Duodenal mucosa (tissue), 2 donors: ENCODE measurements at regions not wholly inside any gene's neighbourhood (a gene's known extent, or its start where the extent isn't known, plus 50 kb on each side); places are given as distances from the start of the nearest gene placed in this dataset.

ENCODE experiments used
- H3K27ac ChIP-seq: one replicate; pipeline ENCODE4 v1.7.0; 2013; ENCODE audit warnings: low read depth, low read length
- H3K27me3 ChIP-seq, 2 donors: one replicate each; pipeline ENCODE4 v1.7.0; 2013; ENCODE audit warnings: low read length in 2 of 2, control low read depth in 1 of 2; ENCODE audit not compliant: insufficient read depth in 2 of 2, control insufficient read depth in 1 of 2
- H3K36me3 ChIP-seq, 2 donors: one replicate each; pipeline ENCODE4 v1.7.0; 2013; ENCODE audit warnings: low read length in 2 of 2, control low read depth in 1 of 2; ENCODE audit not compliant: insufficient read depth in 2 of 2, control insufficient read depth in 1 of 2
- H3K4me1 ChIP-seq, 2 donors: one replicate each; pipeline ENCODE4 v1.7.0; 2013; ENCODE audit warnings: low read length in 2 of 2, control low read depth in 1 of 2; ENCODE audit not compliant: insufficient read depth in 2 of 2, control insufficient read depth in 1 of 2
- H3K4me3 ChIP-seq, 2 donors: one replicate each; pipeline ENCODE4 v1.7.0; 2013; ENCODE audit warnings: low read length in 2 of 2, low read depth in 1 of 2
- H3K9ac ChIP-seq, 2 donors: one replicate each; pipeline ENCODE4 v1.7.0; 2013; ENCODE audit warnings: low read length in 2 of 2, low read depth in 1 of 2
- H3K9me3 ChIP-seq, 2 donors: one replicate each; pipeline ENCODE4 v1.7.0; 2013; ENCODE audit warnings: low read length in 2 of 2, control low read depth in 1 of 2; ENCODE audit not compliant: control insufficient read depth in 1 of 2

DNA sequence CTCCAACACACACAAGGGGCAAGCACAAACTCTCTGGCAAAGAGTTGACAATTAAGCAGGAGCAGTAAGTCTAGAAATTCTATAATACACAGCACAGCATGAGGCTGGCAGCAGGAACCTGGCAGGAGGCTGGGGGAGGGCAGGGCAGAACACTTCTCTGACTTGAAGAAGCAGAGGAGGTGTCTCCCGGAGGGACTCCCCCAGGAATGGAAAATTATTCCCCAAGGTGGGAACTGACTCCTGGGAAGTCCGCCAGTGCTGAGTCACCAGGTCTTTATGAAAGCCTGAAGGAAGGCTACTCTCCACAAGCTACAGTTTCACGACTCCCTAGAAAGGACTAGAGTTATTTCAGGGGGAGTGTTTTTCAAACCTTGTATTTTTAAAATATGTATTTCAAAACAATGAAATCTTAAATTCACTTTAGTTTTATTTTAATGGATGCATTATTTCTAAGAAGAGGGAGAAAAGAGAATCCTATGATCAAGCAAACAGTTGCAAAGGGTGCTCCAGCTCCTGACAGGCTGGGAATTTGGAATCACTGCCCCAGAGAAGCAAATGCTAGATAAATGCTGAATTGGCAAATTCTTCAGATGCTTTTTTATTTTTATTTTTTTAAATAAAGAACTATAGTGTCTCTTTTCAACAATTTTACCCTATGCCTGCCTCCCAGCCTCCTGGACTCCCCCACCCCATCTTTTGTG, 192.8 kb downstream of the LY86 start:
- H3K36me3 ChIP-seq: no peaks in the 10 kb centered on the region
- H3K9ac ChIP-seq: no peak overlapping the region
- H3K27me3 ChIP-seq: no peaks in the 10 kb centered on the region
- no peaks in the 10 kb centered on the region for H3K4me1 ChIP-seq
- H3K27ac ChIP-seq: no peak overlapping the region
- H3K9me3 ChIP-seq: no peaks in the 10 kb centered on the region
- no peak overlapping the region for H3K4me3 ChIP-seq

DNA sequence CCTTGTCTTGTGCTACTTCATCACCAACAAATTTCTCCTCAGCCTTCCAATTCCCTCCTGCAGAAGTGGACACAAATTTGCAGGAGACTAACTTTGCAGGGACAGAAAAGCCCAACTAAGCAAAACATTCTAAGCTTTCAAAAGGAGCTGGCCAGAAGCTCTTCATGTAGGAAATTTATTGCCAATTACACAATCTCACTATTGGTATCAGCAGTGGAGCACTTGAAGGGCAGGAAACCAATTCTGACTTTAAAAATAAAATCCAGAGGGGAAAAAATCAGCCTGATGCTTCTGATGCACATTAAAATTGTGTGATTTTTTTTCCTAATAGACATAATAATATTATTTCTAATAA, 193.3 kb downstream of the LY86 start:
- Histone ChIP-seq H3K4me1 (no peaks in the 10 kb centered on the region), H3K9me3 (no peaks in the 10 kb centered on the region), H3K36me3 (no peaks in the 10 kb centered on the region), H3K27ac (no peak overlapping the region), H3K9ac (no peak overlapping the region), H3K4me3 (no peak overlapping the region), H3K27me3 (no peaks in the 10 kb centered on the region)

DNA sequence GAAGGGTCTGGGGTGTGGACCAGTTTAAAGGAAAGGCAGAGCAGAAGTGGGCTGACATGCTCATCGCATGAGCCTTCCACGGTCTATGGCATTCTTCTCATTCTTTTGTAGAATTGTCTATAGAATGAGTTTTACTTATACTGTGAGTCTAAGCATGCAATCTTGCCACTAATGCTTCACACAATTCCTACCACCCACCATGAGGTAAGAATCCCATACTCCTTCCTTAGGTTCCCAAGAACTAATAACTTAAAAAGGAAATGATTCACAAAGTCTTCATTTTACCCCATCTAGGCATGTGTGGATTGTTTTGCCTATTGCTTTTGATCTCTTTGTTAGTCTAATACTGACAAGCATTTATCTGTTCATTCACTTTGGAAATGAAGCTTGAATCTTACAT, 195.2 kb downstream of the LY86 start:
- no peak overlapping the region for H3K9ac ChIP-seq
- no peaks in the 10 kb centered on the region for H3K4me1 ChIP-seq

DNA sequence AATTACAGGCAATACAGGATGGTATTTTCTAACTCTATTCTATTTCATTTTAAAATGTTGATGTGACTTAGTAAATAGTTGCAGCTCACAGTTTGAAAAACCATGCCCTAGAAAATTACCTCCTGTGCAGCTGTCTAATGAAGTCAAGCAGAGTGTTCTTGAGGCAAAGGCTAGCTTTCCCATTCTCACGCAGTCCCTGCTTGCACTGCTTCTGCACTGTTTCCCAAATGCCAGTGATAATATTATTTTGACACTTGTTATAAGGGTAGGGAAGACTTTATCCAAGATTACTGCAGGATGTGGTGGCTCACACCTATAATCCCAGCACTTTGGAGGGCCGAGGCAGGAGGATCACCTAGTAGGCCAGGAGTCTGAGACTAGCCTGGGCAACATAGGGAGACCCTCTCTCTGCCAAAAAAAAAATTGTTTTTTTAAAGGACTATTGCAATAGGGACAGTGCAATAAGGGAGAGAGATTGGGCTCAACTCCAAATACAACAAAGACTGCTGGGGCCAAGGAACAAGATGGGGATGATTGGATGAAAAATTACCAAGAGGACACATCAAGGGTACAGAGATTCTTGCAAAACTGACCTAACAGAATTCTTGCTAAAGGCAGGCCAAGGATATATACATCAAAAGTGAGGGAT, 196.1 kb downstream of the LY86 start:
- no peaks in the 10 kb centered on the region for H3K4me1 ChIP-seq
- no peak overlapping the region for H3K27ac ChIP-seq
- no peak overlapping the region for H3K4me3 ChIP-seq
- H3K9me3 ChIP-seq: no peaks in the 10 kb centered on the region
- no peaks in the 10 kb centered on the region for H3K36me3 ChIP-seq
- no peak overlapping the region for H3K9ac ChIP-seq
- no peaks in the 10 kb centered on the region for H3K27me3 ChIP-seq

More for the DNA sequence above, 195.2 kb downstream of the LY86 start:
- H3K9me3 ChIP-seq: no peaks in the 10 kb centered on the region
- no peak overlapping the region for H3K27ac ChIP-seq
- no peak overlapping the region for H3K4me3 ChIP-seq
- no peaks in the 10 kb centered on the region for H3K36me3 ChIP-seq
- no peaks in the 10 kb centered on the region for H3K27me3 ChIP-seq

DNA sequence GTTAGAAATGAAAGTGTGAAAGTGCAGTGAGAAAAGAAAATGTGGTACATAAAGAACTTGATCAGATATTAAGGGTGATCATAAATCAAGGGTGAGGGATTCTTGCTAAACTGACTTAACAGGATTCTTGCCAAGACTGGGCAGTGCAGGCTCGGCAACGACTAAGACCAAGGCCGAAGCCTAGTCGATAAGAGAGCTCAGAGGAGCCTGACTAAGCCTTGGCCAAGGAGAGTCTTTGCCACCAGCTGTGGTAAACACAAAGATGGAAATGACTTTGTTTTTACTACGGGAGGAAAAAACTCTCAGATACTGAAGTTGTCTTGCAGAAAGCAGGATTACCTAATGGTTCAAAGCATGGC, 196.6 kb downstream of the LY86 start:
- Histone ChIP-seq H3K27ac (no peak overlapping the region), H3K9ac (no peak overlapping the region), H3K9me3 (no peaks in the 10 kb centered on the region), H3K4me3 (no peak overlapping the region), H3K27me3 (no peaks in the 10 kb centered on the region), H3K4me1 (no peaks in the 10 kb centered on the region), H3K36me3 (no peaks in the 10 kb centered on the region)

DNA sequence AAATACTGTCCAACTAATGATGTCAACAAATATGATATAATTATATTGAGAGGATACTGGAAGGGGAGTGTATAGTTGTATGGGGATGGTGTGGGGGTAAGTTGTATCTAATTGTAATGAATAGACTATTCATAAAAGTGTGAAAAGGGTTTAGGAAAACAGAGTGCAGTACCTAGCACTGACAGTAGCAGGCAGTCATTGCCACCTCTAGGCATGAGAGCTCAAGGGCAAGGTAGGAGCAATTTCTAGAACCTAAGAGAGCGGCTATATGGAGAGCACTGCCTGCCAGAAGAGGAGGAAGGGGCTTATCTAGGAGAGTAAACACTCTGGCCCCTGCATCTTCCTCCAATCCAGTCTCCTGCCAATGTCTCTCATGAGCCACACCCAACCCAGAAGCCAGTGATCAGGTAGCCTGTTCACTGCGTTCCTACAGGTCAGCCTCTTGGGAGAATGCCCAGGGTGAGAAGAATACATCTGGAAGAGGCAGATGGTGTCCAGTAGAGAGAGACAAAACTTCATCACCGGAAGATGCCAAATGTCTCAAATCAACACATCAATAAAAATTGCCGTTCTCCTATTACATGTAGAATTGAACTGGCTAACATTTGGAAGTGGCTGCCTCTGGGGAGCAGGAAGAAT, 200.0 kb downstream of the LY86 start:
- no peaks in the 10 kb centered on the region for H3K27me3 ChIP-seq
- H3K9me3 ChIP-seq: no peaks in the 10 kb centered on the region
- H3K4me1 ChIP-seq: no peaks in the 10 kb centered on the region
- no peak overlapping the region for H3K27ac ChIP-seq
- no peaks in the 10 kb centered on the region for H3K36me3 ChIP-seq
- H3K4me3 ChIP-seq: no peak overlapping the region
- H3K9ac ChIP-seq: no peak overlapping the region

DNA sequence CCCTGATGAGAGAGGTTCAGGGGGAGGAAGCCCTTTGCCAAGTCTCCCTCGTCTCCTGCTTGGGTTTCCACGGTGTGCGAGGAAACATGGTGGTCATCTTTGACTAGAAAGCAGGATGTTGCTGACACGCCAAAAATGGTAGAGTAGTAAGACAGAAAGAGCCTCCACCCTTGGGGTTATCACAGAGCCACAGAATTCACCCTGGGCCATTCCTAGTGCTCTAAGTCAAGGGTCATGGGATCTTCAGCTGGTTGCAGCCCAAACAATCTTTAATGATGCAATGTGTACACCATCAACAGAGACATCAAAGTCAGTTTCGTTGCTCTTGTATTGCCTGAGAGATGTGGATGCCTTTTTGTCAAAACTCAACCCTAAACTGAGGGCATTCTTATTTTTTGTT, 201.9 kb downstream of the LY86 start:
- H3K4me3 ChIP-seq: no peak overlapping the region

DNA sequence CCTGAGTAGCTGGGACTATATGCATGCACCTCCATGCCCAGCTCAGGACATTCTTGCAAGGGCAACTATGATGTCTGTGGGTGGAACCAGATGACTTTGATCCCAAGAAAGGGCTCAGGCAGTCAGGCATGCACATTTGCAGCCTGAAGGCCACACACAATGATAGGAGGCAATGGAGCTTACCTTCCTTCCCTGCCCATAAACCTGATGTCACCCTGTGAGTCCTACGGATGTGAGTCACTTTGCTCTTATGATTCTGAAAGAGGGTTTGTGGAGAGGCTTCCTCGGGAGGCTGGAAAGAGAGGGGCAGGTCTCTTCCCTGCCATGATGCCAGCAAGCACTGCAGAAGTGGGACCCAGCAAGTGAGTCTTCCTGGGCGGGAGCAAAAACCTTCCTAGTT, 202.4 kb downstream of the LY86 start:
- H3K4me1 ChIP-seq: no peaks in the 10 kb centered on the region
- no peaks in the 10 kb centered on the region for H3K9me3 ChIP-seq
- no peaks in the 10 kb centered on the region for H3K27me3 ChIP-seq
- H3K4me3 ChIP-seq: no peak overlapping the region
- H3K27ac ChIP-seq: no peak overlapping the region
- H3K9ac ChIP-seq: no peak overlapping the region
- no peaks in the 10 kb centered on the region for H3K36me3 ChIP-seq

More for the DNA sequence above, 201.9 kb downstream of the LY86 start:
- Histone ChIP-seq H3K27me3 (no peaks in the 10 kb centered on the region), H3K27ac (no peak overlapping the region), H3K9me3 (no peaks in the 10 kb centered on the region), H3K36me3 (no peaks in the 10 kb centered on the region), H3K9ac (no peak overlapping the region), H3K4me1 (no peaks in the 10 kb centered on the region)

DNA sequence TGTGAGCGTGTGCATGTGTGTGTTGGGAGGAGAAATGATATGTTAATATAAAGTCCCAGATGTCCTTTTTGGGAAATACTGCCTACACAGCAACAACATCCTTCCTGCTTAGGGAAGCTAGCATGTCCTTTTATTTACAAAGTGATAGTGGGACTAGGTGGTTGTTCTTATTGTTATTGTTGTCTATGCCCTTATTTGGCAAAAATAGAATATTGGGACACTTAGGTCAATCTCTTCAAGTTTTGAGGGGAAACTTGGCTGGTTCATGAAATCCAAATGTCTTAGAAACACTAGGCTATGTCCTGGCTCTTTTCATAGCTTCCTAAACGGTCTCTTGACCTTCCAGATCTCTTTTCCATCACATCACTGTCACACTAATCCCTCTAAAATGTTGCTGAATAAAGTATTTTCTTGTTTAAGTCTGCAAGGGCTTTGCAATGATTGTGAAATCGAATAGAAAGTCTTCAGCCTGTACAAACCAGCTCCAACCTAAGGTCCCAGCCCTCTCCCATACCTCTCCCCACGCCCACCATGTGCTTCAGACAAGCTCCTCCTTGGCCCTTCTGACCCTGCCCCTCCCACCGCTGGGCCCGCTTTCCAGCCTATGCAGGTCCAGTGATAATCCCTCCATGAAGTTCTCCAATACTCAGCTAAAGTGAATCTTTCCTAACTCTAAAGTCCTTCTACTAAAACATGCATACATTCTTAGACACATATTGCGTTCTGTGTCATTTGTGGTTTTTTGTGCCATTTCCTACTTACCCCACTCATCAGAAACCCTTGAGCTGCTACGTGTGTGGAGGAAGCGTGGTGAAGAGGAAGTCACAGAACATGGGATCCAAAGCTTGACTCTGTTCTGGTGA, 205.1 kb downstream of the LY86 start:
- no peaks in the 10 kb centered on the region for H3K4me1 ChIP-seq
- H3K36me3 ChIP-seq: no peaks in the 10 kb centered on the region
- H3K9me3 ChIP-seq: no peaks in the 10 kb centered on the region
- no peak overlapping the region for H3K4me3 ChIP-seq
- H3K27ac ChIP-seq: no peak overlapping the region
- no peak overlapping the region for H3K9ac ChIP-seq
- H3K27me3 ChIP-seq: no peaks in the 10 kb centered on the region

DNA sequence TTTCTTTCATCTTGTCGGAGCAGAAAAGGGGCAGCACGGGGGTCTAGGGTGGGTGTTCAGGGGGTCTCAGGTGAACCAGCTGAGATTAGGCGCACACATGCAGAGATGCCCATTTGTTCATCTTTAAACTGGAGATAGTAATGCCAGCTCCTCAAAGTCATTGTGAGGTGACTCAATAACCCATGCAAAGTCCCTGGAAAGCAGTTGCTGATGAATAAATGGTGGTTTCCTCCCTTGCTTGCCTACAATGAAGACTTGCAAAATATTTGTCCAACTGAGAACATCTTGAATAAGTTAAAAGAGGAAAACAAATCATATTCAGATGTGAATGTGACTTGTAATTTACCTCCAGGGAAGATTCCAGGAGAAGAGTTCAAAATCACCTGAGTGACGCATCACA, 206.9 kb downstream of the LY86 start:
- Histone ChIP-seq H3K36me3 (no peaks in the 10 kb centered on the region), H3K27me3 (no peaks in the 10 kb centered on the region), H3K9me3 (no peaks in the 10 kb centered on the region), H3K4me3 (no peak overlapping the region), H3K4me1 (peaks cover 0 to 3% of the 10 kb centered on the region in 2 donors), H3K27ac (no peak overlapping the region), H3K9ac (no peak overlapping the region)
